Ovary (tissue), 7 donors: ENCODE measurements at regions not wholly inside any gene's neighbourhood (a gene's known extent, or its start where the extent isn't known, plus 50 kb on each side); places are given as distances from the start of the nearest gene placed in this dataset.

Source experiments
- DNase-seq, 5 donors: peaks; one replicate each; pipeline ENCODE4 v3.0.0-alpha.2; 2019 to 2020
- H3K27ac ChIP-seq, 2 donors: fragments of 200-600 bp; one replicate each; pipeline versions ENCODE4 v1.5.1 to v1.8.0; 2019 to 2022
- H3K27me3 ChIP-seq: fragments of 200-600 bp; one replicate; pipeline ENCODE4 v1.8.0; 2022
- H3K36me3 ChIP-seq: fragments of 200-600 bp; sonication (generic); one replicate; pipeline ENCODE4 v1.5.1; 2019
- H3K4me1 ChIP-seq: one replicate; pipeline ENCODE4 v1.8.1; 2013; ENCODE audit warnings: mild to moderate bottlenecking, moderate library complexity; ENCODE audit not compliant: insufficient read depth
- H3K4me3 ChIP-seq: fragments of 200-600 bp; sonication (generic); one replicate; pipeline ENCODE4 v1.5.1; 2017
- H3K9me3 ChIP-seq, 2 donors: fragments of 200-600 bp in 1 of 2; sonication (generic) in 1 of 2; one replicate each; pipeline versions ENCODE4 v1.5.1 to v1.8.1; 2013 to 2019; ENCODE audit warnings: mild to moderate bottlenecking in 1 of 2, moderate library complexity in 1 of 2
- CTCF ChIP-seq, 3 donors: fragments of 450-650 bp in 2 of 3; fragments of 200-600 bp in 1 of 3; IDR thresholded peaks; one replicate each; pipeline versions ENCODE4 v1.5.1 to v1.8.0; 2016 to 2022; ENCODE audit warnings: antibody characterized with exemption in 3 of 3, mild to moderate bottlenecking in 1 of 3
- EP300 ChIP-seq: sonication (generic); formaldehyde crosslinking; IDR thresholded peaks from one replicate; pipeline ENCODE4 v1.6.1; 2017; ENCODE audit warnings: antibody characterized with exemption
- POLR2A ChIP-seq: fragments of 450-650 bp; IDR thresholded peaks from one replicate; pipeline ENCODE4 v1.6.1; 2017; ENCODE audit warnings: antibody characterized with exemption, mild to moderate bottlenecking, moderate library complexity
- WGBS, 3 donors: extraction: QIAGEN DNeasy Blood & Tissue Kit in 1 of 3; methylation state at CpG; one replicate each; pipeline versions ENCODE4 v1.1.5 to v1.1.7; 2013 to 2017; 5-methylcytosine and 5-hydroxymethylcytosine counted together
- intact Hi-C, 4 donors: fragments of 100-400 bp; cut with DNase I; formaldehyde crosslinking; loops; one replicate each; pipeline versions ENCODE4 v1.11.0 to v1.15.1; 2022 to 2023
- donor health status: DM: no; HTN: no; CAD: no; lungs with moderate emphysema.
- donor health status: DM: no; HTN: no; CAD: no.
- donor health status: Bipolar disorder and iron deficiency.
- donor health status: DM: no; HTN: no; CAD: no.
- donor health status: DM: yes; HTN: yes; CAD: no.

GRCh38 chr1:61606448-61607312 lies 118.3 kb downstream of the TM2D1 start:
- WGBS, 3 donors: 29 to 34% (median 30%) methylated on average over 15 of the region's 15 CpGs
- H3K27me3 ChIP-seq: no peaks in the 10 kb centered on the region
- no peak overlapping the region for H3K4me3 ChIP-seq
- H3K9me3 ChIP-seq: no peaks in the 10 kb centered on the region
- peaks cover 3% of the 10 kb centered on the region for H3K4me1 ChIP-seq
- peak overlapping the region in 1 of 2 donors; percentile 53 for H3K27ac ChIP-seq
- peak; percentile 53 to 81 (median 68) for DNase-seq
- TF ChIP-seq POLR2A (no peak), EP300 (no peak), CTCF (IDR thresholded peaks at IDR 0.05) (no peak)
- no peaks in the 10 kb centered on the region for H3K36me3 ChIP-seq
- intact Hi-C loops: no loop called here

GRCh38 chr1:61605607-61606321 lies 119.2 kb downstream of the TM2D1 start:
- DNase-seq: no peak
- Histone ChIP-seq H3K36me3 (no peaks in the 10 kb centered on the region), H3K27me3 (no peaks in the 10 kb centered on the region), H3K27ac (peak overlapping the region in 1 of 2 donors; percentile 53), H3K4me3 (no peak overlapping the region), H3K4me1 (peaks cover 3% of the 10 kb centered on the region), H3K9me3 (no peaks in the 10 kb centered on the region)
- TF ChIP-seq EP300 (no peak), CTCF (IDR thresholded peaks at IDR 0.05) (no peak), POLR2A (no peak)
- 75 to 90% (median 86%) methylated on average over 4 of the region's 4 CpGs for WGBS, 3 donors
- intact Hi-C loops: no loop called here

- Histone ChIP-seq H3K4me3 (no peak overlapping the region), H3K4me1 (peaks cover 3% of the 10 kb centered on the region), H3K27ac (no peak overlapping the region), H3K36me3 (no peaks in the 10 kb centered on the region), H3K27me3 (no peaks in the 10 kb centered on the region), H3K9me3 (no peaks in the 10 kb centered on the region)
- intact Hi-C loops: no loop called here
- WGBS, 3 donors: 81 to 91% (median 90%) methylated on average over 1 of the region's 1 CpG
- DNase-seq: no peak
- TF ChIP-seq POLR2A: no peak
- TF ChIP-seq CTCF (IDR thresholded peaks at IDR 0.05): no peak
- no peak for TF ChIP-seq EP300
Measured at GRCh38 chr1:61604684-61605083, 120.3 kb downstream of the TM2D1 start.

GRCh38 chr1:61604261-61604660 lies 120.7 kb downstream of the TM2D1 start:
- Histone ChIP-seq H3K27me3 (no peaks in the 10 kb centered on the region), H3K27ac (no peak overlapping the region), H3K4me3 (no peak overlapping the region), H3K4me1 (peaks cover 3% of the 10 kb centered on the region), H3K36me3 (no peaks in the 10 kb centered on the region), H3K9me3 (no peaks in the 10 kb centered on the region)
- WGBS, 3 donors: 83 to 92% (median 86%) methylated on average over 4 of the region's 4 CpGs
- intact Hi-C loops: no loop called here
- DNase-seq: no peak
- no peak for TF ChIP-seq CTCF (IDR thresholded peaks at IDR 0.05)
- no peak for TF ChIP-seq POLR2A
- no peak for TF ChIP-seq EP300
